GM18868 (cell line): ENCODE measurements at regions not wholly inside any gene's neighbourhood (a gene's known extent, or its start where the extent isn't known, plus 50 kb on each side); places are given as distances from the start of the nearest gene placed in this dataset.
"Not testable (repeated sequence)": the region's sequence is repeated elsewhere in the genome, so short reads cannot be mapped to it uniquely, and the experiment has no call there.

Experiments
- ATAC-seq: cut with Tn5 transposase; IDR thresholded peaks from one replicate; pipeline ENCODE4 v1.9.1; 2021; ENCODE audit warnings: mild to moderate bottlenecking, moderate library complexity; ENCODE audit not compliant: unreplicated experiment

DNA sequence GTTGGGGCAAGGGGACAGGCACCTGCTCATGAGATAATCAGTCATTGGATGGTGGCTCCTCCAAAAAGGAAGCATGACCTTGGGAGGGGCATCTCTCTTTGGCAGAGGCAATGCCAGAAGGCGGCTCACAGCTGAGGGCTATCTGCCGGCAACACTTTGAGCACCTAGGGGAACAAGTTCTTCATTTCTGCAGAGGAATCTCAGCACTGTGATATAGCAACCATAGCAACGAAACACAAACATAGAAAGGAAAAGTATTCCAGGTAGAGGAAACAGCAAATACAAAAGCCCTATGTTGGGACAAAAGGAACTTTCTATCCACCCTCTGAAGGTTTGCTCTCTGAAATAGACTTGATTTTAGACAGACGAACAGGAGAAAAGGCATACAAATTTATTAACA lies 89.1 kb upstream of the NEDD4L start:
- ATAC-seq = no peak

DNA sequence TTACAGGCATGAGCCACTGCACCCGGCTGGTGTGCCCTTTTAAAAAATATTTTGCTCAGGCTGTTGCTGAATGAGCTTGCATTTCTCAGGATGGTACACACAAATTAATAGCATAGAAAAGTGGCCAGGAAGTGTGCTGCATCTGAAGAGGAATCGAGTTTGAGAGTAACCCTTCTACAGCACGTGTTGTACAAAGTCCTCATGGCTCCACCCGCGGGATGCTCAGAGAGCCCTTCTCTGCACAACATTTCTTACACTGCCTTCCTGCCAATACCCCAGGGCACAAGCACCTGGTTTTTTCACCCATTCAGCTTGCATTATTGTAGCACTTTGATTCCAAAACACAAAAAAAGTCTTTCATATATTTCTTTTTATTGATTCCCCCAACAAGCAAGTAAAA lies 90.1 kb upstream of the NEDD4L start:
- ATAC-seq = no peak

DNA sequence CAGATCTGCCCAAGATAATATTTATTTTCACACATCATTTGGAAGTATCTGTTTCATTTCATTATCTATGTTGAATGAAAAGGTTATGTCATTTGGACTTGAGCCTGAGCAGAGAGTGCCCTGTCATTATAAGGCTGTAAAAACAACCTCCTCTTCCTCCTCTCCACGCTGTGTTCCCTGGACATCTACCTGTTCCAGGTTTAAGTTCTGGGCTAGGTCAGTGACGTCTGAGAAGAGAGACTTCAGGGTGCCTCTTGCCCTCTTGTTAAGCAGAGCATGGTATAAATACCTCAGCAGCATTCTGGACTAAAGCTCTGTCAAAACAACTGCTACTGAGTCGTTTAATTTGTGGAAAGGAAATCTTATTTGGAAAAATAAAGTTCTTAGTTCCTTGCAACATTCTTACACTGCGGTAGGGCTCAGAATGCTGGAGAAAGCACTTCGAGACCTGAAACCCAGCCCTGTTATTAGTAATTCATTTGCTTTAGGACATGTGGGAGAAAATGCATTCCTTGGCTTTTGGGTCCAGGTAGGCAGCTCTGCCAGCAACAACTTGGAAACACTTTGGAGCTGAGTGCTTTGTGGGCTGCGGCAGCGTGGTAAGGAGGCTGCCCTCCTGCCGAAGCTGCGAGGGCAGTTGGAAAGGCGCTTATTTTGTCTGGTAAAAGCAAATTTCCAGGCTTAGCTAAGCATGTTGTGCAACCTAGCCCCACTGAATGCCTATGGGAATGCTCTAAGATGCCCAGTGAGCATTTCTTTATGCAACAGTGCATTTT lies 91.8 kb upstream of the NEDD4L start:
- no peak for ATAC-seq

DNA sequence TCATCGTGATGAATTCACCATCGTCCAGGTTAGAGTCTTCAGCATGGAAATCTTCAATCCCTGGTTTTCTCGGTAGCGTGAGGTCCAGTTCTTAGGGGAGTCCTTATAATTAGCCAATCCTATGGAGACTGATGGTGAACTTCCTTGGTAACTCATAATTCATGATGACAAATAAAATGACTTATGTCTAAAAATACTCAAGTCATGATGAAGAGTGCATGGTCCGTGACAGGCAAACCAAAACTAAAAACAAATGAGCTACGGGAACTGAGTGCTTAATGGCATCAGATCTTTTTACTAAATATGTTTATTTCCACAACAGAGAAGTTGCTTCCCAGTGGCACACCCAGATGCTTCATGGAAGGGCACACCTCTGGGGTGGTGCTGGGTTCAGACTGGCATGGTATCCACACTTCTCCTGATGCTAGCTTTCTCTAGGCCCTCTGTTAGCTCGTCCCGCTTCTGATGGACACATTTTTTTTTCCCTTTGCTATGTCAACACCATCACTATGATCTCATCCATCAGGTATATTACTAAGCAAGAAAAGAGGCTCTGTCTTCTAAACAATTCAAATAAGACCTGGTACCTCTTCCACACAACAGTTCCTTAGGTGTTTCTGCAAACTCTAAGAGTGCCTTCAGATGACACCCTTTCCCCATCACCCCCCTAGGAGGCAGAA lies 92.8 kb upstream of the NEDD4L start:
- peak; percentile 72 for ATAC-seq

DNA sequence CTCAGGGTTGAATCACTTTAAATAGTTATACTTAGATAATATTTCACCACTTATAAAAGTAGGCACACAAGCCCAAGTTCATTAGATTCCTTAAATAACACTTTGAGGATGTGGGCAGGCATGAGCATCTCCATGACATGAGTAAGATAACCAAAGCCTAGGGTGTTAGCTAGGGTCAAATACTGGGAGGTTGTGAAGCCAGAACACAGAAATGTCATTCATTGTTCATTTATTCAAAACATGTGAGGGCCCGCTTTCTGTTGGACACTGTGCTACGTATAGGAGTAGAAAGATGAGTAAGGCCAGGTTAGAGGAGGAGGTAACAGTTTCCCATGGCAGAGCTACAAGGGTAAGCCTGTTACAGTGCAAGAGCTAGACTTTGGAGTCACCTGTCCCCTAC lies 93.5 kb upstream of the NEDD4L start:
- no peak for ATAC-seq

DNA sequence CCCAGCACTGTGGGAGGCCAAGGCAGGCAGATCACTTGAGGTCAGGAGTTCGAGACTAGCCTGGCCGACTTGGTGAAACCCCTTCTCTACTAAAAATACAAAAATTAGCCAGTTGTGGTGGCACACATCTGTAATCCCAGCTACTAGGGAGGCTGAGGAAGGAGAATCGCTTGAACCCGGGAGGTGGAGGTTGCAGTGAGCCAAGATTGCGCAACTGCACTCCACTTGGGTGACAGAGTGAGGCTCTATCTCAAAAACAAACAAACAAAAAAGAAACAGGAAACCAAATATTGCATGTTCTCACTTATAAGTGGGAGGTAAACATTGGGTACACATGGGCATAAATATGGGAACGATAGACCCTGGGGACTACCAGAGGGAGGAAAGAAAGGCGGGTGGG lies 94.7 kb upstream of the NEDD4L start:
- ATAC-seq = not testable (repeated sequence)

DNA sequence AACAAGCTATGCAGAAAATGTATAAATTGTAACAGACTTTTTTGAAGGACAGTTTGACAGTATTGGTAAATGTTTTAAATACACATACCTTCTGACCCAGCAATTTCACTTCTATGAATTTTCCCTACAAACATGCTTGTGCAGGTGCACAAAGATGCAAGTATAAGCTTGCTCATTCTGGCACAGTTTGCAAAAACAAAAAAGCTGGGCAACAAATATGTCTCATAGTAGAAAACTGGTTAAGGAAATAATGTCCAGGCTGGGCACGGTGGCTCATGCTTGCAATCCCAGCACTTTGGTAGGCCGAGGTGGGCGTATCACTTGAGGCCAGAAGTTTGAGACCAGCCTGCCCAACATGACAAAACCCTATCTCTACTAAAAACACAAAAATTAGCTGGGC lies 96.9 kb upstream of the NEDD4L start:
- ATAC-seq = no peak

- ATAC-seq = no peak
Measured at GRCh38 chr18:57943723-57944122, 100.3 kb upstream of the NEDD4L start.

DNA sequence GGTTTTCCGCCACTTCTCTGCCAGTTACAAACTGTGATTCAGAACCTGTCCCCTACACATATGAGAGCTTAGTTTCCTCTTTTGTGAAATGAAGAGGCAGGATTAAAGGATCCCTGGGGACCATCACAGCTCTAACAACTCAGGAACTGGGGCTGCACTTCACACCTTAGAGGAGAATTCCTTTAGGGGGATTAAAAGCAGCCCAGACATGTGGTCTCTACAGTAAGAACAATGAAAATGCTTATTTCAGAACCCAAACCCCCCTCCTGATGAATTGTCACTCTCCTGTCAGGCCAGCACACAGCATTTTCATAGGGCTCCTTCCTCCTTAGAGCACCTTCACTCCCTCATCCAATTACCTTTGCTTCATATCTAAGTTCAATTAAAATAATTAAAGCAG lies 101.5 kb upstream of the NEDD4L start:
- ATAC-seq = no peak

DNA sequence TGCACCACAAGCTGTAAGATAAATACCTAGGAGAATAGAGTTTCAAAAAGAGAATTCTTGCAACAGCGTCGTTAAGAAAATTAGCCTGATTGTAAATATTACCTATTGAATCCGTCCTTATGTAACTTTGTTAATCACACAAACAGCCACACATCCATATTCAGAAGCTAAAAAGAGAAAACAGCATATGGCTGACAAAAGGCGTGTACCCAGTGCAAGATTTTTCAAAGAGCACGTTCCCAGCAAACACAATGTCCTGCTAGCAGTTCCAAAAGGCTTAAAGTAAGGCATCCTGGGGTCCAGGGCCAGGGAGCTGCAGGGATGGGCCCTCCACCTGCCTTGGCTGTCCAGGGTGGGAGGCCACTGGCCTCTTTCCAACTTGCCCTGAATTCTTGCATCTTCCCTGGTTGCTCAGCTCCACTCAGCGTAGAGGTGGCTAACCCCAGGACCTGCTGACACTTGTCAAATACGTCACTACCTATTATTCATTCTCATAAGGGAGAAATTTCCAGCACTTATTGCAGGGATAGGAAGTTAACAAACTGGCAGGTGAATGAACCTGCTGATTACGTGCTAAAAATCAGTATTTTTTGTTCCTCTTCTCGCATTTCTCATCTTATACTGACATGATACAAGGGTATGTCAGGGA lies 102.1 kb upstream of the NEDD4L start:
- ATAC-seq = no peak

DNA sequence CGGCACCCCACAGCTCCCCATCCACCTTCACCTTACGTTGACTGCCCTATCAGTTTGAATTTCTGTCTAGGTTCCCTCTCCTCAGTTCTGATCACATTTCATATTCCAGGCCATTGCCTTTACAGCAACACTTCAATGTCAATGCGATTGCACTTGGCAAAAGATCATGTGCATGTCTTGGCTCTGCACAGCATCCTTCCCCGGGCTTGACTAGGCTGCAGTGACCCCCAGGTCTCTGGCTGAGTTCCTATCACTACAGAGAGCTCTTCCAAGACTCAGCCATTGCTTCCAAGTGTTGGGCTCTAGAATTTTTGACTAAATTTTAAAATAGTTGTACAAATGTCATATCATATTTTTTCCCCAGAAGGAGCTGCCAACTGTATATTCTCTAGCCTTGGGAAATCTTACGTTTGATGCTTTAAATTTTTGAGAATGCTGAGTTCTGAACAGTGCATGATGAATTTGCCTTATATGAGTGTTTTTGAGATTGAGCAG lies 103.8 kb upstream of the NEDD4L start:
- ATAC-seq = no peak

GRCh38 chr18:57934375-57934774 lies 109.7 kb upstream of the NEDD4L start:
- ATAC-seq = not testable (repeated sequence)

GRCh38 chr18:57931038-57931437 lies 113.0 kb upstream of the NEDD4L start:
- ATAC-seq = no peak

- no peak for ATAC-seq
Measured at GRCh38 chr18:57930476-57930875, 113.5 kb upstream of the NEDD4L start.

DNA sequence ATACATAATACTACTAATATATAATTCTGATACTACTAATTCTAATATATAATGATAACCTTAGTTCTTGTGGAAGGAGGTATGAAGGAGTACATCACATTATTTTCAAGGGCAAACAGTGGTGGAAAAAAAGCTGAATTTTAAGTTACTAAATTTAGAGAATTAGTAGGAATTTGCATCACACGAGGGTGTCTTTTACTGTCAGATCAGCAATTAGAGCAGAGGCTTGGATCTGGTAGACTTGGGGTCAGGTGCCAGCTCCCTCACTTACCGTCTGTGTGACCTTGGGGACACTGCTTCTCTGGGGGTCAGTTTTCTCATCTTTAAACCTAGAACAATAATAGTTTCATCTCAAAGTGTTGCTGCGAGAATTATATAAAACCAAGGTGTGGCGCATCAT lies 114.1 kb upstream of the NEDD4L start:
- no peak for ATAC-seq

DNA sequence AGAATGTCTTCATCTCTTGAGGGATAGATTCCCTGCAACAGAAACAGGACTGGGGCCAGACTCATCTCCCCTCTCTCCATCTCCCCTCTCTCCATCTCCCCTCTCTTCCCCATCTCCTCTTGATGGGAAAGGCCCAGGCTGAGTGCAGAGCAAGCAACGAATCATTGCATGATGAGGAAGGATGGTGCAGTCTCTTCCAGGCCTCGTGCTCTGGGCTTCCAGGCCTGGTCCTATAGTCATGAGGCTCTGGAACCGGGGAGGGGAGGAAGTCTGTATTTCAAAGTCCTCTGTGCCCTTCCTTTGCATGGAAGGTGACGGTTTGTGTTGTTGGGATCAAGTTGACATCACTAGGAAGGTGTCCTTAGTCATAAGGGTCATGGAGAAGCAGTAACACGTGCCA lies 115.6 kb upstream of the NEDD4L start:
- no peak for ATAC-seq

DNA sequence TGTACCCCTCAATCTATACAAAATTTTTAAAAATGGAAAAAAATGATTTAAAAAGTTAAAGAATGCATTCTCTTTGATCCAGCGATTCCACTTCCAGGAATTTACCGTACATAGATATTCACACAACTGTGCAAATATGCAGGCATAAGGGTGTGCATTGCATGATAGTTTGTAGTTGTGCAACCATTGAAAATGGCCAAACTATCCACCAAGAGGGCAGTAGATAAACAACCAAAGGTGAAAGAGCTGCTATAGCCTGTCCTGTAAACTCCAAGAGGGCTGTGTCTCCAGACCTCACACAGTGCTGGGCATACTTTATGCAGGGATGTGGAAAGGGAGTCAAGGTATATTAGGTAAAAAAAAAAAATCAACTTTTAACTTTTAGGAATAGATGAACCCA lies 116.5 kb upstream of the NEDD4L start:
- ATAC-seq = no peak

DNA sequence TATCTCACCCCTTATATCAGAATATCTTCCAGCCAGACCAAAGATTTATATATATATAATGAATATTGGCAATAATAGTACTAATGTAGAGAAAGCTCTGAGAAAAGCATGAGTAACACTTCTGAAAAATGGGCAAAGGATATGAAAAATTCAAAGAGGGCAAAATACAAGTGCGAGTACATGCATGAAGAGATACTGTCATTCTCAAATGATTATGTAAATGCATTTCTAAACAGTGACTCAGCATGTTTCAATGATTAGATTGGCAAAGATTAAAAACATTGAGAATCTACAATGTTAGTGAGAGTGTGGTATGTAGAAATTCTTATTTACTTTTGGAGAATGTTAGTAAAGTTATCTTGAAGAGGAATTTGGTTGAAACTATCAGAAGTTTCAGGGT lies 118.3 kb upstream of the NEDD4L start:
- ATAC-seq = no peak

DNA sequence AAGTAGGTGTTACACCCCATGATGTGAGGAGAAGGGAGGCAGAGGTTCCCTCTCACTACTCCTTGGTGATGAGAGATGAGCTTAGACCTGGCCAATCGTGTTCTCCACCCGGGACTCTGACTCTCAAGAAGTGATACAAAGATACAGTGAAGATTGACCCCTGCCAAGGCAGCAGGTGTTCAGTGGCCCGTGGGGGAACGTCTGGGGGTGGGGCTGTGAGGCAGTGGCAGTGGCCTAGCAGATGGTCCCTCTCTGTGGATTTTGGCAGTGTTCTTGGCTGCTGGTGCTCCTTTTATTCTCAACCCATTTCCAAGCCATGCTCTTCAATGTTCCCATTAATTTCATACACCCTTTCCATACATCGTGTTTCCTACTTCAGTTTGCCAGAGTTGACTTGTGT lies 120.4 kb upstream of the NEDD4L start:
- ATAC-seq = no peak

DNA sequence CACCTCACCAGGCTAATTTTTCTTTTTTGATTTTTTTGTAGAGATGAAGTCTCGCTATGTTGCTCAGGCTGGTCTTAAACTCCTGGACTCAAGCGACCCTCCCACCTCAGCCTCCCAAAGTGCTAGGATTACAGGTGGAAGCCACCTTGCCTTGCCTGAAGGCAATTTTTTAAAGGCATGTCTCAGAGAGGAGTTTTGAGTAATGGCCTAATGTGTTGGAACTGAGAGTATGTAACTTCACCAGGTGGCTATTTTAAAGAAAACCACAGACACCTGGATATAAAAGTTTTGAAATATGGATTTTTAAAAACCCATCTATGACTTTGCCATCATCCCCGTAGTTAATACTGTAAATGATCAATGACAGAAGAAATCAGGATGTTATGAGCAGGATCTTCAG lies 119.8 kb upstream of the ATP8B1 start:
- no peak for ATAC-seq

GRCh38 chr18:57921708-57922107 lies 118.6 kb upstream of the ATP8B1 start:
- ATAC-seq = no peak

GRCh38 chr18:57920036-57920435 lies 116.9 kb upstream of the ATP8B1 start:
- no peak for ATAC-seq
